Astrocyte of the spinal cord (primary cell): ENCODE measurements at regions not wholly inside any gene's neighbourhood (a gene's known extent, or its start where the extent isn't known, plus 50 kb on each side); places are given as distances from the start of the nearest gene placed in this dataset.

Experiments
- DNase-seq: peaks from one replicate; pipeline ENCODE4 v3.0.0; 2011; ENCODE audit warnings: low read depth, low spot score
- H3K4me3 ChIP-seq: 2 replicates; pipeline ENCODE4 v1.5.1; 2011; ENCODE audit warnings: low read depth, mild to moderate bottlenecking, low read length, moderate library complexity
- CTCF ChIP-seq: IDR thresholded peaks from 2 replicates; pipeline ENCODE4 v1.5.1; 2012; ENCODE audit warnings: low read depth, mild to moderate bottlenecking, low read length, inconsistent platforms
- in situ Hi-C: cut with HindIII; loops from 2 replicates; pipeline ENCODE4 v1.10.0; 2017; ENCODE audit warnings: low sequenced_read_pairs

DNA sequence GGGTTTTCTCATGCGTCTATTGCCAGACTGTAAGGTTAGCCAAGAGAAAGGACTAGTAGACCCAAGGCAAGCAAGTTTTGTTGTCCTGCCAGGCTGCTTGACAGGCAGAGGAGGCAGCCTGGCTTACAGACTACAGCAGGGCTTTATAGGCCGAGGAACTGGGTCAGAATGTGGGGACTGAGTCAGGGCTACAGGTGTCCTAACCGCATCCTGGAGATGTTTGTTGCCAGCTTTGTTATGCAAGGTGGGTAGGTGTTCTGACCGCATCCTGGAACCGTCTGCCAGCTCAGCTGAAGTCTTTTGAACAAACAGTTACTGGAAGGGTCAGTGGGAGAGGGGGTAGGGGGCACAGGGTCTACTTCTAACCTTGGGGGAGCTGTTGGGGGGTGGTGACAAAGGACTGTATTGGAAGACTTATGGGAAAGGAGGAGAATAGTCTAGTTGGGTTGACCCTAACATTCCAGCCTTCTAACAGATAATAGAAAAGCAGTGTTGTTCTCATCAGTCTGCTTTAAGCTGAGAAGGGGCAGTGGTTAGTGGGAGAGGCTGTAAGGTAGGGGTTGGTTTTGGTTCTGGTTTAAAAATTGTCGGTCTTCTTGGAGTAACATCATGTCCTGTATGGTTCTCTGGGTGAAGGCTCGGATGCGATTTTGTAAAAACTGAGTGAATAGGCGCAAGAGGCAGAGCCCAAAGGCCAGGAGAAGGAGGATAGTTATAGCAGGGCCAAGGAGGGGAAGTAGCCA, 913.8 kb upstream of the SLITRK5 start:
- no peak for TF ChIP-seq CTCF
- in situ Hi-C loops, result no loop called here
- no peak overlapping the region for H3K4me3 ChIP-seq
- DNase-seq, result peak; percentile 46

DNA sequence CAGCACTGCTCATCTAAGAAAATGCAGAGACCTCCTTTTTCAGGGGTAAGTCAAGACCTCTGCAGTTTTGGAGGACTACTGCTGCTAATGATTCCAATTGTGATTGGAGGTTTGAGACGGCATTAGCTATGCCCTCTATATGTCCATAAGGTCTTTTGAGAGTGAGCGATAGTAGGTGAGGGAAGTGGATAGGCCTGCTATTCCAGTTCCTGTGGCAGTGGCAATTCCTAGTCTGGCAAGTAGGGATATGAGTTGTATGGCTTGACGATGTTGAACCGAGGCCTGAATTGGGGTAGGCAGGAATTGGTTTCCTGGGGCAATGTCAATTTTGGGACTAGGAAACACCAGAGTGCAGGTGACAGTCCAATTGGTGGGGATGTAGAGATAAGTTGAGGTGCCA, 913.1 kb upstream of the SLITRK5 start:
- no peak for TF ChIP-seq CTCF
- DNase-seq, result no peak
- H3K4me3 ChIP-seq, result no peak overlapping the region
- in situ Hi-C loops, result no loop called here

- no peak for TF ChIP-seq CTCF
- H3K4me3 ChIP-seq, result no peak overlapping the region
- in situ Hi-C loops, result no loop called here
- DNase-seq, result no peak
These were observed 910.6 kb upstream of the SLITRK5 start for GRCh38 chr13:86760620-86761019.

- no peak overlapping the region for H3K4me3 ChIP-seq
- TF ChIP-seq CTCF, result no peak
- no peak for DNase-seq
- in situ Hi-C loops, result no loop called here
These were observed 905.7 kb upstream of the SLITRK5 start for GRCh38 chr13:86765462-86765861.

- no peak overlapping the region for H3K4me3 ChIP-seq
- DNase-seq, result no peak
- no peak for TF ChIP-seq CTCF
- in situ Hi-C loops, result no loop called here
These were observed 882.6 kb upstream of the SLITRK5 start for GRCh38 chr13:86788616-86789015.

DNA sequence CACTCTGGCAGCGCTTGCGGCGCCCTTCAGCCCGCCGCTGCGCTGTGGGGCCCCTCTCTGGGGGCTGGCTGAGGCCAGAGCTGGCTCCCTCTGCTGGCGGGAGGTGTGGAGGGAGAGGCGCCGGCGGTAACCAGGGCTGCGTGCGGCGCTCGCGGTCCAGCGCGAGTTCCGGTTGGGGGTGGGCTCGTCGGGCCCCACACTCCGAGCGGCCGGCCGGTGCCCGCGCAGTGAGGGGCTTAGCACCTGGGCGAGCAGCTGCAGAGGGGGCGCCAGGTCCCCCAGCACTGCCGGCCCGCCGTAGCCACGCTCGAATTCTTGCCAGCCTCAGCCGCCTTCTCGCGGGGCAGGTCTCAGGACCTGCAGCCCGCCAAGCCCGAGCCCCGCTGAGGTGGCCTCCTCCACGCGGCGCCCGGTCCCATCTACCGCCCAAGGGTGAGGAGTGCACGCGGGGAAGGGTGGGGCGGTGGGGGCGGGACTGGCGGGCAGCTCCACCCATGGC, 879.0 kb upstream of the SLITRK5 start:
- DNase-seq, result no peak
- TF ChIP-seq CTCF, result no peak
- H3K4me3 ChIP-seq, result no peak overlapping the region
- in situ Hi-C loops, result no loop called here
